HG02642 (cell line): ENCODE measurements at regions not wholly inside any gene's neighbourhood (a gene's known extent, or its start where the extent isn't known, plus 50 kb on each side); places are given as distances from the start of the nearest gene placed in this dataset.
"Not testable (repeated sequence)": the region's sequence is repeated elsewhere in the genome, so short reads cannot be mapped to it uniquely, and the experiment has no call there.

ENCODE experiments used
- ATAC-seq: cut with Tn5 transposase; IDR thresholded peaks from one replicate; pipeline ENCODE4 v1.9.1; 2021; ENCODE audit warnings: mild to moderate bottlenecking; ENCODE audit not compliant: unreplicated experiment, poor library complexity

- ATAC-seq = not testable (repeated sequence)
These were observed 2730.6 kb downstream of the RPIA start for GRCh38 chr2:91422102-91422501.

GRCh38 chr2:91427148-91427547 lies 2735.7 kb downstream of the RPIA start:
- not testable (repeated sequence) for ATAC-seq

- not testable (repeated sequence) for ATAC-seq
These were observed 2750.4 kb downstream of the RPIA start for GRCh38 chr2:91441932-91442245.

GRCh38 chr2:91442246-91442905 lies 2750.9 kb downstream of the RPIA start:
- ATAC-seq = no peak

GRCh38 chr2:91442906-91443729 lies 2751.6 kb downstream of the RPIA start:
- ATAC-seq = not testable (repeated sequence)

- ATAC-seq = not testable (repeated sequence)
These were observed 2752.2 kb downstream of the RPIA start for GRCh38 chr2:91443730-91444115.

- not testable (repeated sequence) for ATAC-seq
These were observed 2754.2 kb downstream of the RPIA start for GRCh38 chr2:91445705-91446104.

- ATAC-seq = not testable (repeated sequence)
These were observed 2755.0 kb downstream of the RPIA start for GRCh38 chr2:91446489-91446888.

GRCh38 chr2:91446915-91447314 lies 2755.4 kb downstream of the RPIA start:
- ATAC-seq = not testable (repeated sequence)

GRCh38 chr2:91447508-91447907 lies 2756.0 kb downstream of the RPIA start:
- not testable (repeated sequence) for ATAC-seq

GRCh38 chr2:91462292-91462691 lies 2770.8 kb downstream of the RPIA start:
- ATAC-seq = not testable (repeated sequence)

- not testable (repeated sequence) for ATAC-seq
These were observed 2771.5 kb downstream of the RPIA start for GRCh38 chr2:91463007-91463406.

GRCh38 chr2:91466780-91467363 lies 2775.4 kb downstream of the RPIA start:
- ATAC-seq = not testable (repeated sequence)

- not testable (repeated sequence) for ATAC-seq
These were observed 2784.9 kb downstream of the RPIA start for GRCh38 chr2:91476244-91476935.

GRCh38 chr2:91476936-91477246 lies 2785.4 kb downstream of the RPIA start:
- not testable (repeated sequence) for ATAC-seq

GRCh38 chr2:91477291-91477690 lies 2785.8 kb downstream of the RPIA start:
- not testable (repeated sequence) for ATAC-seq

- ATAC-seq = no peak
These were observed 2786.5 kb downstream of the RPIA start for GRCh38 chr2:91477731-91478672.

GRCh38 chr2:91478851-91479718 lies 2787.6 kb downstream of the RPIA start:
- ATAC-seq = not testable (repeated sequence)

GRCh38 chr2:91485226-91485625 lies 2793.8 kb downstream of the RPIA start:
- not testable (repeated sequence) for ATAC-seq
